ENCODE measurements at regions not wholly inside any gene's neighbourhood (a gene's known extent, or its start where the extent isn't known, plus 50 kb on each side); places are given as distances from the start of the nearest gene placed in this dataset.
A peak's percentile ranks its signal among the peaks of the same experiment; 100 is the strongest.

DNA sequence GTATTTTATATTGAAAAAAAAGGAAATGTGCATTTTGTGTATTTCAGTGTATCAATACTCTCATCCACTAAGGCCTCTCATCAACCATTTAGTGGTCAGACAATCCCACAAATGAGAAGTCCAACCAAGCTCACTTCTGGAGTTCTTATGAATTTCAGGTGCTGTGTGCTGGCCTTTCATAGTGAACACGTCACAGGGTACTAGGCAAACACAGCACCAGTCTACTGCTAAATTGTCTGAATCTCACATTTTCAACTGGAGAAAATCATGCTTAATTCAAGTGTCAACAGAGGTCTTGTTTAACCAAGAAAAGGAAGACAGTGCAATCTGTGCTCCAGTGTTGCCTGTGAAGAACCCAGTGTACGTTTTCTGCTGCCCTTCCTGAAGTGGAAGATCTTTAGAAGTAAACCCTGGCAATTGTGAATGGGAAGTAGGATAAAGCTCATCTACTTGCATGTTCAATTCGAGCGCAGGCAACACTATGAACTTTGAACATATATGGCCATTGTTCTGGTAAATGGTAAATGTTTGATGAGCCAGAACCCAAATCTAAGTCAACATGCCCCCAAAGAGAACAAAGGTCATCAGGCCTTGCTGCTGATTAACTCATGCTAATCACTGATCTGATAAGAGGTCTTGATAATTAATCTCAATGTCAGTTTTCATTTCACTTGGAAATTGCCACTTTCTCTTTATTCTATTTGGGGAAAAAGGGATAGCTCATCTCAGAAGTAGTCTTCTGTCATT lies 439.2 kb upstream of the SOX9 start:
- H3K9ac ChIP-seq (ENCODE audit: low read length in 3 of 3), result no peak overlapping the region
- TF ChIP-seq, protein P1, sequence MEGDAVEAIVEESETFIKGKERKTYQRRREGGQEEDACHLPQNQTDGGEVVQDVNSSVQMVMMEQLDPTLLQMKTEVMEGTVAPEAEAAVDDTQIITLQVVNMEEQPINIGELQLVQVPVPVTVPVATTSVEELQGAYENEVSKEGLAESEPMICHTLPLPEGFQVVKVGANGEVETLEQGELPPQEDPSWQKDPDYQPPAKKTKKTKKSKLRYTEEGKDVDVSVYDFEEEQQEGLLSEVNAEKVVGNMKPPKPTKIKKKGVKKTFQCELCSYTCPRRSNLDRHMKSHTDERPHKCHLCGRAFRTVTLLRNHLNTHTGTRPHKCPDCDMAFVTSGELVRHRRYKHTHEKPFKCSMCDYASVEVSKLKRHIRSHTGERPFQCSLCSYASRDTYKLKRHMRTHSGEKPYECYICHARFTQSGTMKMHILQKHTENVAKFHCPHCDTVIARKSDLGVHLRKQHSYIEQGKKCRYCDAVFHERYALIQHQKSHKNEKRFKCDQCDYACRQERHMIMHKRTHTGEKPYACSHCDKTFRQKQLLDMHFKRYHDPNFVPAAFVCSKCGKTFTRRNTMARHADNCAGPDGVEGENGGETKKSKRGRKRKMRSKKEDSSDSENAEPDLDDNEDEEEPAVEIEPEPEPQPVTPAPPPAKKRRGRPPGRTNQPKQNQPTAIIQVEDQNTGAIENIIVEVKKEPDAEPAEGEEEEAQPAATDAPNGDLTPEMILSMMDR (IDR thresholded peaks at IDR 0.05; ENCODE audit: borderline replicate concordance, extremely low read depth, insufficient read depth), result no peak
- no peaks in the 10 kb centered on the region for H3K36me3 ChIP-seq (ENCODE audit: control insufficient read depth in 2 of 3, insufficient read depth in 3 of 3, low read length in 3 of 3)
- DNase-seq (peak in 2 of 5 donors; percentile 10 to 28), FAIRE-seq (no peak)
- H3K27me3 ChIP-seq (ENCODE audit: control insufficient read depth, insufficient read depth, low read length), result no peaks in the 10 kb centered on the region
- no peaks in the 10 kb centered on the region for H3K9me3 ChIP-seq (ENCODE audit: control insufficient read depth in 2 of 3, insufficient read depth in 1 of 3, low read length in 3 of 3)
- H3K27ac ChIP-seq (ENCODE audit: low read depth in 2 of 2, low read length in 2 of 2), result peak overlapping the region; percentile 43 to 55
- peaks cover 0 to 8% (median 0%) of the 10 kb centered on the region in 3 donors for H3K4me1 ChIP-seq (ENCODE audit: control insufficient read depth in 2 of 3, insufficient read depth in 2 of 3, low read depth in 1 of 3, low read length in 3 of 3)
- H3K4me3 ChIP-seq (ENCODE audit: low read length in 3 of 3), result no peak overlapping the region
- intact Hi-C loops (cut with DNase I), result no loop called here

DNA sequence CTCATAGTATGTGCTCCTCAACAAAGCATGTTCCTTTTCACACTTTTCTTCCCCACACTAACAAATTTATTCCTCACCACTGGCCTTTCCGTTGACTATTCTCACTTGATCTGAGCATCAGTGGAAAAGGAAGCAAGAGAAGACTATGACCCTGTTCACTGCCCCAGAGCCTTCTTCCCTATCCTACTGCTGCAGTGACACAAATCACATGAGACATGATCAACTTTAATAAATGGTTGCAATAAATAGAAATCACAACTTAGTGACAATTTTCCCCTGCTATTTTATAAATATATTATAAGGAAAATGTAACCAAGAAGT lies 438.7 kb upstream of the SOX9 start:
- TF ChIP-seq, protein P1 (IDR thresholded peaks at IDR 0.05; ENCODE audit: borderline replicate concordance, extremely low read depth, insufficient read depth), result no peak
- no peak overlapping the region for H3K4me3 ChIP-seq (ENCODE audit: low read length in 3 of 3)
- H3K27me3 ChIP-seq (ENCODE audit: control insufficient read depth, insufficient read depth, low read length), result no peaks in the 10 kb centered on the region
- no peak for FAIRE-seq
- DNase-seq, result no peak
- no peaks in the 10 kb centered on the region for H3K36me3 ChIP-seq (ENCODE audit: control insufficient read depth in 2 of 3, insufficient read depth in 3 of 3, low read length in 3 of 3)
- intact Hi-C loops (cut with DNase I), result no loop called here
- H3K27ac ChIP-seq (ENCODE audit: low read depth in 2 of 2, low read length in 2 of 2), result no peak overlapping the region
- no peaks in the 10 kb centered on the region for H3K9me3 ChIP-seq (ENCODE audit: control insufficient read depth in 2 of 3, insufficient read depth in 1 of 3, low read length in 3 of 3)
- peaks cover 0 to 8% (median 0%) of the 10 kb centered on the region in 3 donors for H3K4me1 ChIP-seq (ENCODE audit: control insufficient read depth in 2 of 3, insufficient read depth in 2 of 3, low read depth in 1 of 3, low read length in 3 of 3)
- H3K9ac ChIP-seq (ENCODE audit: low read length in 3 of 3), result no peak overlapping the region

DNA sequence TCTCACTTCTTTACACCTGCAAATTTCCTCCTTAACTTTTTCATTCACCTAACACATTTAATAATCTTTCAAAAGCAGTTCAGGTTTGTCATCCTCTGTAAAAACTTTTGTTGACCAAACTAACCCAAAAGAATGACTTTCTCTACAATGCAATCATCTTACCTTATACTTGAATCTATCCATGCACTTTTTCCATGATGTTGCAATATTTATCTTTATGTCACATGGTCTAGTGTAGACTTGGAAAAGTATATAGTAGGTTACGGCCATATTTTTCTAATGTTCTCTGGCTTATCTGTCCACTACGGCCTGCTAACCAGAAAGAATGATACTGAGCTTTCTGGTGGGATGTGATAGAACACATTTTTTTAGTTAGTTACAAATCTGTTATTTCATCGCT lies 431.0 kb upstream of the SOX9 start:
- intact Hi-C loops (cut with DNase I), result no loop called here
- DNase-seq (no peak), FAIRE-seq (no peak)
- Histone ChIP-seq H3K4me3 (ENCODE audit: low read length in 3 of 3) (no peak overlapping the region), H3K27ac (ENCODE audit: low read depth in 2 of 2, low read length in 2 of 2) (no peak overlapping the region), H3K9me3 (ENCODE audit: control insufficient read depth in 2 of 3, insufficient read depth in 1 of 3, low read length in 3 of 3) (no peaks in the 10 kb centered on the region), H3K4me1 (ENCODE audit: control insufficient read depth in 2 of 3, insufficient read depth in 2 of 3, low read depth in 1 of 3, low read length in 3 of 3) (no peaks in the 10 kb centered on the region), H3K9ac (ENCODE audit: low read length in 3 of 3) (no peak overlapping the region), H3K27me3 (ENCODE audit: control insufficient read depth, insufficient read depth, low read length) (no peaks in the 10 kb centered on the region), H3K36me3 (ENCODE audit: control insufficient read depth in 2 of 3, insufficient read depth in 3 of 3, low read length in 3 of 3) (no peaks in the 10 kb centered on the region)
- TF ChIP-seq, protein P1 (IDR thresholded peaks at IDR 0.05; ENCODE audit: borderline replicate concordance, extremely low read depth, insufficient read depth), result no peak

DNA sequence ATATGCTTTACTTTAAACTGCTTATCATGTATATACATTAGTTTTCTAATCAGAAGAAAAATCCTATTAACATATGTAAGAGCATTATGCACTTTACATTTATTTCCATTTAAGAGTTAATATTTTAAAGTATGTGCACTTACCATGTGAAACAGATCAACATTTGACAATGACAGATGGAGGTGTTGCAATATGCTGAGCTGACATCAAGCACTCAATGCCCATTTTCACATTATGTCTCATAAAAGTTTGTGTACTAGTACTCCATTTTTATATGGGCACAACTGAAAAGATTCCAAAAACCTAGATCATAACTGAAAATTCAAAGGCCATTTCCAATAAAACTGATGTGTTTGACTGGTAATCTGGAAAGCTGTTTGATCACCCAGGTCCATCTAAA lies 420.9 kb upstream of the SOX9 start:
- intact Hi-C loops (cut with DNase I), result no loop called here

More for the DNA sequence above, 420.9 kb upstream of the SOX9 start:
- no peak for FAIRE-seq
- Histone ChIP-seq H3K9ac (ENCODE audit: low read length in 3 of 3) (no peak overlapping the region), H3K27me3 (ENCODE audit: control insufficient read depth, insufficient read depth, low read length) (no peaks in the 10 kb centered on the region), H3K27ac (ENCODE audit: low read depth in 2 of 2, low read length in 2 of 2) (no peak overlapping the region), H3K9me3 (ENCODE audit: control insufficient read depth in 2 of 3, insufficient read depth in 1 of 3, low read length in 3 of 3) (no peaks in the 10 kb centered on the region), H3K4me1 (ENCODE audit: control insufficient read depth in 2 of 3, insufficient read depth in 2 of 3, low read depth in 1 of 3, low read length in 3 of 3) (no peaks in the 10 kb centered on the region), H3K36me3 (ENCODE audit: control insufficient read depth in 2 of 3, insufficient read depth in 3 of 3, low read length in 3 of 3) (no peaks in the 10 kb centered on the region), H3K4me3 (ENCODE audit: low read length in 3 of 3) (no peak overlapping the region)
- no peak for DNase-seq
- TF ChIP-seq, protein P1 (IDR thresholded peaks at IDR 0.05; ENCODE audit: borderline replicate concordance, extremely low read depth, insufficient read depth), result no peak

Data from kidney (tissue), 13 donors.